GM18861 (cell line): ENCODE measurements at regions not wholly inside any gene's neighbourhood (a gene's known extent, or its start where the extent isn't known, plus 50 kb on each side); places are given as distances from the start of the nearest gene placed in this dataset.
"Not testable (repeated sequence)": the region's sequence is repeated elsewhere in the genome, so short reads cannot be mapped to it uniquely, and the experiment has no call there.

Experiments used
- ATAC-seq: cut with Tn5 transposase; IDR thresholded peaks from one replicate; pipeline ENCODE4 v1.9.1; 2021; ENCODE audit not compliant: unreplicated experiment

GRCh38 chr16:21363550-21364223, 85.6 kb upstream of the CRYM start:
- ATAC-seq = not testable (repeated sequence)

- ATAC-seq = not testable (repeated sequence)
Measured at GRCh38 chr16:21361612-21362227, 83.6 kb upstream of the CRYM start.

DNA sequence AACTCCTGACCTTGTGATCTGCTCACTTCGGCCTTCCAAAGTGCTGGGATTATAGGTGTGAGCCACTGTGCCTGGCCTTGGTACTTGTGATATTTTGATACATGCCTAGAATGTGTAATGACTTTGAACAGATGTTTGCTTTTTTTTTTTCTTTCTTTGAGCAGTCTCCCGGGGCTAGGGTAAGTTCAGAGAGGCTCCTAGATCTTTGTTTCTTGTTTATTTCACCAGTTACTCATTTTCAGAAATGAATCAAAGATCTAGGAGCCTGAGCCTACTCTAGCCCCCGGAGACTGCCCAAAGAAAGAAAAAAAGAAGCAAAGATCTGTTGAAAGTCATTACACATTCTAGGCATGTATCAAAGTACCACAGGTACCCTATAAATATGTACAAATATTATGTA, 83.0 kb upstream of the CRYM start:
- ATAC-seq = not testable (repeated sequence)

DNA sequence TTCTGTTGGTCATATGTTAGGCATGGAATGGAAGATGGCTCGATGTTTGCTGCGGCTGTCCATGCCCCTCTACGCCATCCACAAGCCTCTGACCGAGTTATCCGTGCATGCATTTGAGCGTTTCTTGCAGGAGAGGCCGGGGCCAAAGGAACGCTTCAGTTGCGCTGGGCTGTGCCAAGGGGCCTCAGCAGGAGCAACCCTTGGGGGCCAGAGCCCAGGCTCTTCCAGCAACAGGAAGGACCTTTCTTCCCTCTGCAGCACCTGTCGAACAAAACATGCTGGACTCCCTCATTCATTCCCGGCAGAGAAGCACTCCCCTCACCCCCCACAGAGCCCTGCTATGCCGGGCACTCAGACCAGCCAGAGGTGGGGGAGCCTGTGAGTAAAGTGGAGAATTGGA, 81.4 kb upstream of the CRYM start:
- not testable (repeated sequence) for ATAC-seq

- peak; percentile 35 for ATAC-seq
Measured at GRCh38 chr16:21358261-21358795, 80.2 kb upstream of the CRYM start.

- not testable (repeated sequence) for ATAC-seq
Measured at GRCh38 chr16:21356308-21356707, 78.2 kb upstream of the CRYM start.

DNA sequence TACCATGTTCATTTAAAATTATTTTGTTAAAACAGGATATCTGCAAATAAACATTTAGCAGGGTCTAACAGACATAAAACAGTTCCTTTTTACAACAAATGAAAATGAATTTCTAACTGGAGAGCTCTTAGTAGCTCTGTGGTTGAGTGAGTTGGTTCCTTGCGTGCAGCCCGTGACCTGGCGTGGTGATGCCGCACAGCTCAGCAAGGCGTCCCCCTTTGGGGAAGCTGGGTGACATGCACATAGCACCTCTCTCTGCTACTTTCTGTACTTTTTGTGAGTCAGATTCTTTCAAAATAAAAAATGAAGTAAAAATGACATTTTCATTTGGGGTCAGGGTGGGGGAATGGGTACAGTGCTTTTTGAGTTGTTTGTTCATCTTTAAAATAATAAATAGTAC, 73.3 kb upstream of the CRYM start:
- not testable (repeated sequence) for ATAC-seq

GRCh38 chr16:21350851-21351250, 72.8 kb upstream of the CRYM start:
- ATAC-seq = not testable (repeated sequence)

- ATAC-seq = not testable (repeated sequence)
Measured at GRCh38 chr16:21349336-21349735, 71.2 kb upstream of the CRYM start.

DNA sequence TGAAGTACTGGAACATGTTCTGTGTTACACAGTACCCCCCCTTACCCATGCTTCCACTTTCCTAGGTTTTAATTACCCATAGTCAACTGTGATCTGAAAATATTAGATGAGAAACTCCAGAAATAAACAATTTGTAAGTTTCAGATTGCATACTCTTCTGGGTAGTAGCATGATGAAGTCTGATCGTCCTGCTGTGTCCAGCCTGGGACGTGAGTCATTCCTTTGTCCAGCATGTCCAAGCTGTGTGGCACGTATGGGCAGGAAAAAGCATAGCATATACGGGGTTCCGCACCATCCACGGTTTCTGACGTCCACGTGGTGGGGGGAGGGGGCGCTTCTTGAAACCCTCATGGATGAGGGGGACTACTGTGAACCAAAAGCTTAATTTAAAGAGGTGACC, 70.7 kb upstream of the CRYM start:
- ATAC-seq = not testable (repeated sequence)

GRCh38 chr16:21347538-21347937, 69.4 kb upstream of the CRYM start:
- not testable (repeated sequence) for ATAC-seq

GRCh38 chr16:21346756-21347491, 68.8 kb upstream of the CRYM start:
- ATAC-seq = not testable (repeated sequence)

GRCh38 chr16:21344361-21344912, 66.3 kb upstream of the CRYM start:
- ATAC-seq = not testable (repeated sequence)

DNA sequence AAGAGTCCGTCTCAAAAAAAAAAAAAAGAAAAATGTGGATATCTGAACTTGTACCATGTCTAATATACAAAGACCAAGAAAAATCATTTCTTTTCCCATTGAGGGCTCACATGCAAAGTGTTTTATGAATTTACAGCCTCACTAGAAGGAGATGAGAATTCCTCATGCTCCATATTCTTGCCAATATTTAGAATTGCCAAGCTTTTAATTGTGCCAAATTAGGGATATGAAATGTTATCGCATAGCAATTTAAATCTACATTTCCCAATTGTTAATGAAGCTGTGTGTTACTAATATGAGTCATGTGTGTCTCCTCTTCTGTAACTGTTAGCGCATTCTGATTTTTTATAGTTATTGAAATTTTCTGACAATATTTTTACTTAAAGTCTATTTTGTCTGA, 63.0 kb upstream of the CRYM start:
- ATAC-seq = no peak

DNA sequence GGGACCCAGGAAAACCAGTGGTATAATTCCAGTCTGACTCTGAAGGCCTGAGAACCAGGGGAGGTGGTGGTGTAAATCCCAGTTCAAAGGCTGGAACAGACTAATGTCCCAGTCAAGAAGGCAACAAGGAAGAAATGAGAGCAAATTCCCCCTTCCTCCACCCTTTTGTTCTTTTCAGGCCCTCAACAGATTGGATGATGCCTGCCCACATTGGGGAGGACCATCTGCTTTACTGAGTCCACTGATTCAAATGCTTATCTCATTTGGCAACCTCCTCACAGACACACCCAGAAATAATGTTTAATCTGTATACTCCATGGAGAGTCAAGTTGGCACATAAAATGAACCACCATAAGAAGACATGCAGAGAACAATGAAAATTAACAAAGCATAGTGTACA, 61.9 kb upstream of the CRYM start:
- no peak for ATAC-seq

DNA sequence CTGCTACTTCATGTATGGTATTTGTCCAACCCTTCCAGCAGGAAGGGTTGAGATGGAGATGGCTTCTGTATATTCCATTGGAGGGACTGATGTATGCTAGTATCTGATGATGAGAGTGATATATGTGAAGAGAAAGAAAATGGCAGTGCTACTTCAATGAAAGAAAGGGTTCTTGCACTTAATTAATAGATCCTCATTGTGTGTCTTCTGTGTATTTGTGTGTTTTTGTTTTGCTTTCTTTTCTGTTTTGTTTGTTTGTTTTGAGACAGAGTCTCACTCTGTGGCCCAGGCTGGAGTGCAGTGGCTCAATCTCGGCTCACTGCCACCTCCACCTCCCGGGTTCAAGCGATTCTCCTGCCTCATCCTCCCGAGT, 61.2 kb upstream of the CRYM start:
- ATAC-seq = no peak

GRCh38 chr16:21338537-21339268, 60.6 kb upstream of the CRYM start:
- ATAC-seq = no peak

- no peak for ATAC-seq
Measured at GRCh38 chr16:21336231-21336630, 58.1 kb upstream of the CRYM start.

DNA sequence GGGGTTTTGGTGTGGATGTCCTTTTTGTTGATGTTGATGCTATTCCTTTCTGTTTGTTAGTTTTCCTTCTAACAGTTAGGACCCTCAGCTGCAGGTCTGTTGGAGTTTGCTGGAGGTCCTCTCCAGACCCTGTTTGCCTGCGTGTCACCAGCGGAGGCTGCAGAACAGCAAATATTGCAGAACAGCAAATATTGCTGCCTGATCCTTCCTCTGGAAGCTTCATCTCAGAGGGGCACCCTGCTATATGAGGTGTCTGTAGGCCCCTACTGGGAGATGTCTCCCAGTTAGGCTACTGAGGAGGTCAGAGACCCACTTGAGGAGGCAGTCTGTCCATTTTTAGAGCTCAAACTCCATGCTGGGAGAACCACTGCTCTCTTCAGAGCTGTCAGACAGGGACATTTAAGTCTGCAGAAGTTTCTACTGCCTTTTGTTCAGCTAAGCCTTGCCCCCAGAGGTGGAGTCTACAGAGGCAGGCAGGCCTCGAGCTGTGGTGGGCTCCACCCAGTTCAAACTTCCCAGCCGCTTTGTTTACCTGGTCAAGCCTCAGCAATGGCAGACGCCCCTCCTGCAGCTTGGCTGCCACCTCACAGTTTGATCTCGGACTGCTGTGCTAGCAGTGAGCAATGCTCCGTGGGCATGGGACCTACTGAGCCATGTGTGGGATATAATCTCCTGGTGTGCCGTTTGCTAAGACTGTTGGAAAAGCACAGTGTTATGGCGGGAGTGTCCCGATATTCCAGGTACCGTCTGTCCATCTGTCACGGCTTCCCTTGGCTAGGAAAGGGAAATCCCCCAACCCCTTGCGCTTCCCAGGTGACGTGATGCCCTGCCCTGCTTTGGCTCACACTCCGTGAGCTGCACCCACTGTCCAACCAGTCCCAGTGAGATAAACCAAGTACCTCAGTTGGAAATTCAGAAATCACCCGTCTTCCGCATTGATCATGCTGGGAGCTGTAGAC, 56.4 kb upstream of the CRYM start:
- not testable (repeated sequence) for ATAC-seq

DNA sequence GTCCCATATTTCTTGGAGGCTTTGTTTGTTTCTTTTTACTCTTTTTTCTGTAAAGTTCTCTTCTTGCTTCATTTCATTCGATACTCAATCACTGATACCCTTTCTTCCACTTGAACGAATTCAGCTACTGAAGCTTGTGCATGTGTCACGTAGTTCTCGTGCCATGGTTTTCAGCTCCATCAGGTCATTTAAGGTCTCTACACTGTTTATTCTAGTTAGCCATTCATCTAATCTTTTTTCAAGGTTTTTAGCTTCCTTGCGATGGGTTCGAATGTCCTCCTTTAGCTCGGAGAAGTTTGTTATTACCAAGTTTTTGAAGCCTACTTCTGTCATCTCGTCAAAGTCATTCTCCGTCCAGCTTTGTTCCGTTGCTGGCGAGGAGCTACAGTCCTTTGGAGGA, 55.6 kb upstream of the CRYM start:
- not testable (repeated sequence) for ATAC-seq
